ENCODE measurements at regions not wholly inside any gene's neighbourhood (a gene's known extent, or its start where the extent isn't known, plus 50 kb on each side); places are given as distances from the start of the nearest gene placed in this dataset.

DNA sequence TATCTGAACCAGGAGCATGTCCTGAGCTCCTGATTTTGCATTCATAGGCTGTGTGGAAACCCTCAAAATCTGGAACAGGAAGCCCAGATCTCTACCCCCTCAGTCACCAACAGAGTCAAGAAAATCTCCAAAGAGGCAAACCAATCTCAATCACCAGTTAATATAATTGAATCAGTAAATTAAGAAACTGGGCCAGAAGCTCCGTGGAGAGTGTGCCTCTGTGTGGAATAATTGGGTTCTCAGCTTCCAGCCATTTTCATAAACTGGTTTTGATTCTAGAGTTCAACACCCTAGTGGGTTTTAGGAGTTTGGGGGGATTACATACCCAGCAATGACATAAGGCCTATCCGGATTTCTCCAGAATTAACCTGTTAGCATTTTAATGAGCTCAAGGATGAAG is 362.9 kb downstream of the IRX2 start:
- no peaks in the 10 kb centered on the region for H3K4me1 ChIP-seq
- TF ChIP-seq CTCF (IDR thresholded peaks at IDR 0.05) = no peak
- ATAC-seq = no peak
- H3K27ac ChIP-seq = no peak overlapping the region
- no peaks in the 10 kb centered on the region for H3K36me3 ChIP-seq (ENCODE audit: insufficient read depth in 1 of 2, low read depth in 1 of 2)
- intact Hi-C loops (cut with DNase I) = no loop called here
- DNase-seq = no peak
- 57 to 72% (median 65%) methylated on average over 2 of the region's 2 CpGs for WGBS, 3 donors
- no peaks in the 10 kb centered on the region for H3K9me3 ChIP-seq
- no peak overlapping the region for H3K4me3 ChIP-seq
- H3K27me3 ChIP-seq (ENCODE audit: insufficient read depth in 3 of 3, low read length in 2 of 3) = peaks cover 0 to 5% (median 4%) of the 10 kb centered on the region in 3 donors

DNA sequence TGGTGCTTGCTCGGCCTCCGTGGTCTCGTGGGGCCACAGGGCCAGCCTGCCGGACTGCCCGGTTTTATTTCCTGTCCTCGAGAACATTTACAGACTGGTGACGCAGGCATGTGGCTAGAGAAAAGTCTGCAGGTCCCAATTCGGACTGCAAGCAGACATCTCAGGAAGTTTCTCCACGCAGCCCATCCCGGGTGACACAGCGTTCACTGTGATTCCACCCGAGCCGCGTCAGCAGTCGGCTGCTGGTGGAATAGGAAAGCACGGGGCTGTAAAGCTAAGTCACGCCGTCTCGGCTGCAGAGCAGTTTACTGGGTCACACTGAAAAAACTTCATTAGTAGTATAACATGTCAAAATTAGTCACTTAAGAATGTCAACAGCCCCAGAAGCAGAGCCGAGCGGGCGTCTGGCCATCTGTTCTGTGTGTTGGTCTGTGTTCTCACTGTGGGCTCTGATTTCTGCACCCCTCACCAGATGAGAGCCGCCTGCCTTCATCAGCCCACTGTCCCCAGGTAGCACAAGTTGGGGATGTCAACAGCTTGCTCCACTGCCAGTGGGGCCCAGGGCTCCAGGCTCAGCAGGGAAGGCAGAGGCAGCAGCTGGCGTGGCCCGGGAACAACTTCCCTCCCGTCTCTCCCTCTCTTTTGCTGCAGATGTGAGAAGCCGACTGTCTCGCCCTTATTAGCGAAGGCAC is 363.7 kb downstream of the IRX2 start:
- ATAC-seq = no peak
- 18 to 27% (median 22%) methylated on average over 27 to 29 of the region's 29 CpGs for WGBS, 3 donors

GRCh38 chr5:2387250-2387633 is 364.2 kb downstream of the IRX2 start:
- no peak overlapping the region for H3K27ac ChIP-seq
- intact Hi-C loops (cut with DNase I) = no loop called here
- H3K36me3 ChIP-seq (ENCODE audit: insufficient read depth in 1 of 2, low read depth in 1 of 2) = no peaks in the 10 kb centered on the region
- peaks cover 0 to 5% (median 4%) of the 10 kb centered on the region in 3 donors for H3K27me3 ChIP-seq (ENCODE audit: insufficient read depth in 3 of 3, low read length in 2 of 3)
- no peak for TF ChIP-seq CTCF (IDR thresholded peaks at IDR 0.05)
- 36 to 43% (median 40%) methylated on average over 11 of the region's 11 CpGs for WGBS, 3 donors
- DNase-seq (no peak), ATAC-seq (no peak)
- no peaks in the 10 kb centered on the region for H3K9me3 ChIP-seq
- no peak overlapping the region for H3K4me3 ChIP-seq
- H3K4me1 ChIP-seq = no peaks in the 10 kb centered on the region

More for the DNA sequence above, 363.7 kb downstream of the IRX2 start:
- Histone ChIP-seq H3K4me1 (no peaks in the 10 kb centered on the region), H3K27me3 (ENCODE audit: insufficient read depth in 3 of 3, low read length in 2 of 3) (peaks cover 0 to 5% (median 4%) of the 10 kb centered on the region in 3 donors), H3K9me3 (no peaks in the 10 kb centered on the region), H3K27ac (no peak overlapping the region), H3K36me3 (ENCODE audit: insufficient read depth in 1 of 2, low read depth in 1 of 2) (no peaks in the 10 kb centered on the region), H3K4me3 (no peak overlapping the region)
- no peak for TF ChIP-seq CTCF (IDR thresholded peaks at IDR 0.05)
- intact Hi-C loops (cut with DNase I) = no loop called here
- no peak for DNase-seq

DNA sequence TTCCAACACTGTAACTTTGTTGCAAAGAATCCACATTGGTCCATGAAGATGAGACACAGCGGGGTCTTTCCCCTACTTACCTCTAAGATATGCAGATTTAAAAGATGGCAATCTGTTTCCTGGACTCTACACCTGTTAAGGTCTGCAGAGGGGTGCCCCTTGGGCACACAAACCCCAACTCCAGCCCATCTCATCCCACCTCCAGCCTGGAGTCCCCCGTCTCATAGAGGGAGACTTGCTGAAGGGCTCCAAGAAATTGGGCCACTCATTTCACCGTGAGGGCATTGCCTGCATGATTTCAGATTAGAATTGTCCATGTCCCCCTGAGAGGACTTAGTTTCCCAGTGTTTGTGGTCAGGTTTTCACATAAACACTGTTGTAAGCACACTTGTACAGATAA is 365.7 kb downstream of the IRX2 start:
- TF ChIP-seq CTCF (IDR thresholded peaks at IDR 0.05) = no peak
- H3K4me3 ChIP-seq = no peak overlapping the region
- H3K27me3 ChIP-seq (ENCODE audit: insufficient read depth in 3 of 3, low read length in 2 of 3) = peaks cover 0 to 5% (median 4%) of the 10 kb centered on the region in 3 donors
- no peaks in the 10 kb centered on the region for H3K4me1 ChIP-seq
- DNase-seq (no peak), ATAC-seq (no peak)
- 66 to 71% (median 70%) methylated on average over 3 of the region's 3 CpGs for WGBS, 3 donors
- intact Hi-C loops (cut with DNase I) = no loop called here
- no peaks in the 10 kb centered on the region for H3K36me3 ChIP-seq (ENCODE audit: insufficient read depth in 1 of 2, low read depth in 1 of 2)
- H3K9me3 ChIP-seq = no peaks in the 10 kb centered on the region
- no peak overlapping the region for H3K27ac ChIP-seq

- no peak for ATAC-seq
- no peak for DNase-seq
- Histone ChIP-seq H3K9me3 (no peaks in the 10 kb centered on the region), H3K27me3 (ENCODE audit: insufficient read depth in 3 of 3, low read length in 2 of 3) (peaks cover 0 to 5% (median 0%) of the 10 kb centered on the region in 3 donors), H3K4me3 (no peak overlapping the region), H3K4me1 (no peaks in the 10 kb centered on the region), H3K36me3 (ENCODE audit: insufficient read depth in 1 of 2, low read depth in 1 of 2) (no peaks in the 10 kb centered on the region), H3K27ac (no peak overlapping the region)
- WGBS, 3 donors = 43 to 53% (median 44%) methylated on average over 9 to 10 of the region's 10 CpGs
- TF ChIP-seq CTCF (IDR thresholded peaks at IDR 0.05) = no peak
- intact Hi-C loops (cut with DNase I) = no loop called here
These were observed 367.8 kb downstream of the IRX2 start for GRCh38 chr5:2383698-2384065.
